Panc1 (cell line): ENCODE measurements at regions not wholly inside any gene's neighbourhood (a gene's known extent, or its start where the extent isn't known, plus 50 kb on each side); places are given as distances from the start of the nearest gene placed in this dataset.
"Not testable (repeated sequence)": the region's sequence is repeated elsewhere in the genome, so short reads cannot be mapped to it uniquely, and the experiment has no call there.

ENCODE experiments used
- ATAC-seq: fragments of 200-7000 bp; cut with Tn5 transposase; 2 replicates; pipeline ENCODE4 v1.9.1; 2020; ENCODE audit warnings: mild to moderate bottlenecking, moderate library complexity
- BruUV-seq: library from RNA; stranded (reverse); fragments of 400-500 nt; replicated peaks from 2 replicates; lab custom pipeline; 2021; lab: Mats Ljungman, UMichigan
- CTCF ChIA-PET: fragments of 300-600 bp; sonication (Branson Sonifier 250); formaldehyde crosslinking; loops from one replicate; lab custom pipeline; 2022; ENCODE audit warnings: antibody characterized with exemption; lab: Charles Lee
- POLR2A ChIA-PET: fragments of 300-600 bp; sonication (Branson Sonifier 250); formaldehyde crosslinking; loops from one replicate; lab custom pipeline; 2022; ENCODE audit warnings: antibody characterized with exemption; lab: Charles Lee
- DNase-seq: peaks from one replicate; pipeline ENCODE4 v3.0.0-alpha.2; 2010; ENCODE audit warnings: low read depth, low spot score
- H3K27ac ChIP-seq: 2 replicates; pipeline ENCODE4 v1.5.1; 2011; ENCODE audit warnings: mild to moderate bottlenecking, low read length, inconsistent platforms
- H3K27me3 ChIP-seq: fragments of 200-500 bp; sonication (Bioruptor generic); 2 replicates; pipeline ENCODE4 v1.6.0; 2014; ENCODE audit warnings: low read length, inconsistent platforms; ENCODE audit not compliant: control insufficient read depth, insufficient read depth
- H3K36me3 ChIP-seq: fragments of 200-500 bp; sonication (Bioruptor generic); 2 replicates; pipeline ENCODE4 v1.5.1; 2014; ENCODE audit warnings: inconsistent platforms, mild to moderate bottlenecking, low read length, moderate library complexity; ENCODE audit not compliant: control insufficient read depth, insufficient read depth
- H3K4me1 ChIP-seq: 2 replicates; pipeline ENCODE4 v1.5.1; 2011; ENCODE audit warnings: inconsistent platforms, mild to moderate bottlenecking, low read length, moderate library complexity; ENCODE audit not compliant: control insufficient read depth, insufficient read depth
- H3K4me3 ChIP-seq, 2 experiments: 2 replicates each; pipeline ENCODE4 v1.5.1; 2011 to 2012; ENCODE audit warnings: low read depth in 2 of 2, low read length in 2 of 2, mild to moderate bottlenecking in 2 of 2, inconsistent platforms in 1 of 2, moderate library complexity in 1 of 2
- H3K9me3 ChIP-seq: fragments of 200-500 bp; sonication (Bioruptor generic); 2 replicates; pipeline ENCODE4 v1.5.1; 2014; ENCODE audit warnings: low read depth, mild to moderate bottlenecking, inconsistent platforms, low read length, moderate library complexity; ENCODE audit not compliant: control insufficient read depth, insufficient read depth
- CTCF ChIP-seq: fragments of 450-650 bp; IDR thresholded peaks from 2 replicates; pipeline ENCODE4 v1.5.1; 2017; ENCODE audit warnings: mild to moderate bottlenecking
- POLR2AphosphoS5 ChIP-seq: IDR thresholded peaks from 2 replicates; pipeline ENCODE4 v1.6.1; 2012; ENCODE audit warnings: mild to moderate bottlenecking, low read depth, low read length, moderate library complexity
- REST ChIP-seq, 2 experiments: IDR thresholded peaks; 2 replicates each; pipeline ENCODE4 v1.6.1; 2011 to 2012; ENCODE audit warnings: low read depth in 2 of 2, control low read depth in 1 of 2, low read length in 1 of 2, mild to moderate bottlenecking in 1 of 2, moderate library complexity in 1 of 2; ENCODE audit not compliant: insufficient read depth in 1 of 2
- SIN3A ChIP-seq: IDR thresholded peaks from 2 replicates; pipeline ENCODE4 v1.6.1; 2012; ENCODE audit warnings: low read depth, mild to moderate bottlenecking, low read length, moderate library complexity, borderline replicate concordance; ENCODE audit not compliant: insufficient read depth
- TCF7L2 ChIP-seq: IDR thresholded peaks from 2 replicates; pipeline ENCODE4 v1.6.1; 2011; ENCODE audit warnings: mild to moderate bottlenecking, low read depth, low read length, inconsistent platforms
- in situ Hi-C: cut with HindIII; loops from 2 replicates; pipeline ENCODE4 v1.10.0; 2016; ENCODE audit warnings: low sequenced_read_pairs, low pct_unique_long_range_greater_than_20kb
- intact Hi-C: fragments of 100-400 bp; cut with micrococcal nuclease; formaldehyde crosslinking; loops from one replicate; pipeline ENCODE4 v1.10.0; 2022; ENCODE audit not compliant: unreplicated experiment

DNA sequence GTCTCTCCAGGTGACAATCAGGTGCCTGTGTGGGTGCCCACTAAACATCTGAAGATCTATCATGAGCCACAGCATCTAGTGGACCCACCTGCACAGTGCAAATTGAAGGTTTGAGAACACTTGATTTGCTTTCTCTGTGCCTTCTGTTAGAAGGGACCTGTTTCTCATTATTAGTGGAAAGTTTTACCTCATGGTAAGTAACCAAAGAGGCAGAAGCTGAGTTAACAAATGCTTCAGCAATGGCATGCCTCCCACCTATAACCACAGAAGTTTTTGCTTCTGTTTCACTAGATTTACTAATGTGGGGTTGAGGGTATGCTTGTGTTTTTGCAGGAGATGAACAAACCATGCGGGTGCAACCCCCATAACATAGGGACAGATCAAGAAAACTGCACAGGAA is 297.4 kb upstream of the DKK2 start:
- no peak for DNase-seq
- Histone ChIP-seq H3K4me1 (no peaks in the 10 kb centered on the region), H3K36me3 (no peaks in the 10 kb centered on the region), H3K4me3 (no peak overlapping the region), H3K27me3 (no peaks in the 10 kb centered on the region), H3K27ac (no peak overlapping the region), H3K9me3 (no peaks in the 10 kb centered on the region)
- no peak for ATAC-seq
- in situ Hi-C loops (no loop called here), intact Hi-C loops (no loop called here)
- no TSS peak for BruUV-seq
- CTCF ChIA-PET, result no interaction called here
- POLR2A ChIA-PET, result no interaction called here
- TF ChIP-seq CTCF, result no peak
- no peak for TF ChIP-seq REST (IDR thresholded peaks at IDR 0.05; ENCODE audit: insufficient read depth in 1 of 2, low read depth in 2 of 2, low read length in 1 of 2)
- TF ChIP-seq POLR2AphosphoS5, result no peak
- no peak for TF ChIP-seq TCF7L2
- TF ChIP-seq SIN3A, result no peak

- H3K27ac ChIP-seq, ATAC-seq, intact Hi-C loops, H3K27me3 ChIP-seq, H3K36me3 ChIP-seq, DNase-seq, H3K4me1 ChIP-seq, in situ Hi-C loops, H3K4me3 ChIP-seq, CTCF ChIA-PET, POLR2A ChIA-PET, H3K9me3 ChIP-seq, BruUV-seq: not testable (repeated sequence)
Measured at GRCh38 chr4:107332656-107333055, 296.5 kb upstream of the DKK2 start.

DNA sequence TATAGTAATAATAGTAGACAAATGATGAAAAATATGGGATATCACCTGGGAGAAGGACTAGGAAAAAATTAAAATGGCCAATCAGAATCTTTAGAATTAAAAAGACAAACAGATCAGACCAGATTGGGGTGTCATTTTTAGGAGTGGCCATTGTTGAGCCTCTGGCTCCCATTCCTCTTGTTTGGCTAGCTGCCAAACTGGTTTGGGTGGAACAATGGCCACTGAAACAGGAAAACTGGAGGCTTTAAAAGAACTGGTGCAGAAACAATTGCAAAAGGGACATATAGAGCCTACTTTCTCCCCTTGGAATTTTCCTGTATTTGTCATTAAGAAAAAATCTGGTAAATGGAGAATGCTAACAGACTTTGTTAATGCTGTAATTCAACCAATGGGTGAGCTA is 294.8 kb upstream of the DKK2 start:
- Histone ChIP-seq H3K36me3 (no peaks in the 10 kb centered on the region), H3K4me3 (no peak overlapping the region), H3K27ac (no peak overlapping the region), H3K9me3 (no peaks in the 10 kb centered on the region), H3K27me3 (no peaks in the 10 kb centered on the region), H3K4me1 (no peaks in the 10 kb centered on the region)
- in situ Hi-C loops, result no loop called here
- DNase-seq (no peak), ATAC-seq (no peak)
- CTCF ChIA-PET, result no interaction called here
- intact Hi-C loops, result no loop called here
- POLR2A ChIA-PET, result no interaction called here
- TF ChIP-seq SIN3A (no peak), REST (IDR thresholded peaks at IDR 0.05; ENCODE audit: insufficient read depth in 1 of 2, low read depth in 2 of 2, low read length in 1 of 2) (no peak), CTCF (no peak), TCF7L2 (no peak), POLR2AphosphoS5 (no peak)
- no TSS peak for BruUV-seq
